ENCODE measurements at regions not wholly inside any gene's neighbourhood (a gene's known extent, or its start where the extent isn't known, plus 50 kb on each side); places are given as distances from the start of the nearest gene placed in this dataset.

DNA sequence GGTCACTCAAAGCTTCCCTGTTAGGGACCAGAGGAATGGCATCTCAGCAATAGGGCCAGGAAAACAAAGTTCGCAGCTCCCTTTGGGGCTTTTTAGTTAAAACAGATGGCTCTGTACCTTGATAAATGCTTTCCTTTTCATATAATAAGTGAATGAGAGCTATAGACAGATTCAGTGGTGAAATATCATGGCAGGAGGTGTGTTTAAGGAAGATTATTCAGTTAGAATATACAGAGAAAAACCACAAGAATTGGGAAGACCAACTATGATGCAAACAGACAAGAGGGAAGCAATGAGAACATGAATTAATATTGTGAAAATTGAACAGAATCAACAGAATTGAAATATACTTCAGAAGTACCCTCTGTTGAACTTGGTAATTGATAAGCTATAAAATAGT, 379.4 kb downstream of the PLPP3 start:
- TF ChIP-seq, protein P1, sequence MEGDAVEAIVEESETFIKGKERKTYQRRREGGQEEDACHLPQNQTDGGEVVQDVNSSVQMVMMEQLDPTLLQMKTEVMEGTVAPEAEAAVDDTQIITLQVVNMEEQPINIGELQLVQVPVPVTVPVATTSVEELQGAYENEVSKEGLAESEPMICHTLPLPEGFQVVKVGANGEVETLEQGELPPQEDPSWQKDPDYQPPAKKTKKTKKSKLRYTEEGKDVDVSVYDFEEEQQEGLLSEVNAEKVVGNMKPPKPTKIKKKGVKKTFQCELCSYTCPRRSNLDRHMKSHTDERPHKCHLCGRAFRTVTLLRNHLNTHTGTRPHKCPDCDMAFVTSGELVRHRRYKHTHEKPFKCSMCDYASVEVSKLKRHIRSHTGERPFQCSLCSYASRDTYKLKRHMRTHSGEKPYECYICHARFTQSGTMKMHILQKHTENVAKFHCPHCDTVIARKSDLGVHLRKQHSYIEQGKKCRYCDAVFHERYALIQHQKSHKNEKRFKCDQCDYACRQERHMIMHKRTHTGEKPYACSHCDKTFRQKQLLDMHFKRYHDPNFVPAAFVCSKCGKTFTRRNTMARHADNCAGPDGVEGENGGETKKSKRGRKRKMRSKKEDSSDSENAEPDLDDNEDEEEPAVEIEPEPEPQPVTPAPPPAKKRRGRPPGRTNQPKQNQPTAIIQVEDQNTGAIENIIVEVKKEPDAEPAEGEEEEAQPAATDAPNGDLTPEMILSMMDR (conservative IDR thresholded peaks at IDR 0.05; ENCODE audit: low read length) = no peak
- no peak for TF ChIP-seq EZH2phosphoT487 (IDR thresholded peaks at IDR 0.05; ENCODE audit: borderline replicate concordance, low read depth, low read length)
